NCI-H446 (cell line): ENCODE measurements at regions not wholly inside any gene's neighbourhood (a gene's known extent, or its start where the extent isn't known, plus 50 kb on each side); places are given as distances from the start of the nearest gene placed in this dataset.

Experiments used
- DNase-seq, 2 experiments: peaks; one replicate each; lab custom pipeline; 2025; lab: John Stamatoyannopoulos, UW

DNA sequence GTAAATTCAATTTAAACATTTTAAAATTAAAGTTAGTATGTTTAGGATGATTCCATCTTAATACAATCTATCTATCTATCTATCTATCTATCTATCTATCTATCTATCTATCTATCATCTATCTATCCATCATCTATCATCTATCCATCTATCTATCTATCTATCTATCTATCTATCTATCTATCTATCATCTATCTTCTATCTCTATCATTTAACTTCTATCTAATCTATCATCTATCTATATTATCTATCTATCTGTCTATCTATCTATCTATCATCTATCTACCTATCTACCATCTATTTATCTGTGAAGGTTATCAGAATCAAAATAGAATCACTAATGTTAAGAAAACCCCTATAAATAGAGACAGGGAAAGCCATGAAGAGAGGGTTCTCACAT is 78.3 kb downstream of the RAMP3 start:
- no peak for DNase-seq

DNA sequence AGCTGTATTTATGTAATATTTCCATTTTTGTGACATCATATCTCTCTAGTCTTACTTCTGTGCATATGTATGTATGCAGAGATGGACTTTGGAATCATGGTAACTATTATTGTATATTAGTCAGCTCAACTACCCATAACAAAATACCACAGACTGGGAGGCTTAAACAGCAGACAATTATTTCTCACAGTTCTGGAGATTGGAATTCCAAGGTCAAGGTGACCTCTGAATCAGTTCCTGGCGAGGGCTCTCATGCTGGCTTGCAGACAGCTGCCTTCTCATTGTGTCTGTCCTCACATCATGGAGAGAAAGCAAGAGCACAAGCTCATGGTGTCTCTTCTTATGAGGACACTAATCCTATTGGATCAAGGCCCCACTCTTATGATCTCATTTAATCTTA is 79.1 kb downstream of the RAMP3 start:
- DNase-seq: no peak

DNA sequence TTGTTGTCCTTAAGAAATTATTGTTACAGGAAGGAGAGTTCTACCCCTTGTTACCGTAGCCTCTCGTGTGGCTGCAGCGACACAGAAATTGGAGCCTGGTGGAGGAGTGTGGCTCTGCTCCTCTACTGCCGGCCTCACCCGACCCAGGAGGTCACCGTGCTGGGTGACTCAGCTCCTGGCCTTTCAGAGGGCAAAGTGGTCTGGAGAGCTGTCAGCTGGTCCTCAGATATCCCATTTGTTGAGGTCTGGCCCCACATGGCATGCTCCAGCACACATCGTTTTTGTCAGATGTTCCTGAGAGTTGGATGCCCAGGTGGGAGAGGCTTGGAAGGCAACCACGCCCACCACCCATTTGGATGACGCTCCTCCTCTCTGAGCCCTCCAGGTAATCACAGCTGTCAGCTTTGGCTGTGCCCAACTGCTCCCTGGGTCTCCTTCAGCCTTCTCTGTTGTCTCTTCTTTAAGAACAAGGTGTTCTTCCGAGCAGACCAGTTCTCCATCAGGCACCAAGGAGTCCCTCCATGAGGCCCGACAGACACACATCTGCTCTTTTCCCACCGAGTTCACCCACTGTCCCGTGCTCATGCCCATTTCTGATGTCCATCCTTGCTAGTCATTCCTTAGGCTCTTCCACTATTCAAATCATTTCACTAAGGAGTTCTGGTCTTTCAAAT is 80.3 kb downstream of the RAMP3 start:
- DNase-seq: no peak

DNA sequence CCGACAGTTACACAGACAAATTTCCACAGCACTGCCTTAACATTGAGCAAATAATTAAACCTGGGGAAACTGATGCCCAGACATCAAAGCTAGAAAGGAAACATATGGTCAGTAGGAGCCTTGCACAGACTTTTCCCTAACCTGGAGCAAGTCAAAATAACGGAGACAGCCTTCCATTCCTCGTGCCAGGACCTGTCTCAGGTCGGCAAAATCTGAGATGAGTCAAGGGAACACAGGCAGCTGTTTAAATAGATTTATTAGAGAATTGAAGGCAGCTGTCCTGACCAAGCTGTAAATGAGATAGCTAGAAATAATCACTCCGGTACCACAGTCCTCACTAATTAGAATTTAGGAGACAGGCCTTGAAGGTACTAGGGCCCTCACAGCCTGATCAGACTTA is 81.2 kb downstream of the RAMP3 start:
- no peak for DNase-seq

DNA sequence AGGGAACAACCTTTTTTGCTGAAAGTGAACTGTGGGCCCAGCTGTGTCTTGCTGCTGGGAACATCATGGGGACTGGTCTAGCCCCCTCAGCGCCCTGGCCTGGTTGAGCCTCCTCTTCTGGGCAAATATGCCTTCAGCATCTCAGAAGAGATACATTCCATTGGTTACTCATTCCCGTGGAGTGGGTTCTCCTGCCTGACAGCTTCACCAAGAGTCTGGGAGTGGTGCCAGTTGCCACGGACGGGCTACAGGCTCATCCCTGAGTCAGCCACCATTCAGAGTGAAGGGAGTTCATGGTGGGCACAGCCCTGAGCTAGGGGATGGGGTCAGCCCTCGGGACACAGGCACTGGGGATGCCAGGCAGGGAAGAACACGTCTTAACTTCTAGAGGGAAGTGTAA is 81.9 kb downstream of the RAMP3 start:
- no peak for DNase-seq

- DNase-seq: no peak
Observed at GRCh38 chr7:45240273-45240771, 82.7 kb downstream of the RAMP3 start.

DNA sequence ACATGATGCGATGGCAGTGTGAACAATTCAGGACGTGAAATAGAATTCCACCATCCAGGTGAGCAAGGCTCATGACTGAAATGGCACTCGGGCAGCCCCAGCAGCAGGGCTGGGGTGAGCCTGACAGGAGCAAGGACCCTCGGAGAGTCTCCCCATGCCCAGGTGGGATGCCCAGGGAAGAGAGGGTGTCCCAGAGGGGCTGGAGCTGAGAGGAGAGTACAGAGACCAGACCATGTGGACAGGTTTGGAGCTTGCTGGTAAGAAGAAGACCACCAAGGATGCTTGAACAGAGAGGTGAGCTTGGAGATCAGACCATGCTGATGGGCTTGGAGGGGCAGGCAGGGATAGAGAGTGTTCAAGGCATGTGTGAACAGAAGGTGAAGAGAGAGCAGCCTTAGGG is 83.3 kb downstream of the RAMP3 start:
- DNase-seq: no peak

GRCh38 chr7:45241339-45242109 is 83.9 kb downstream of the RAMP3 start:
- no peak for DNase-seq

DNA sequence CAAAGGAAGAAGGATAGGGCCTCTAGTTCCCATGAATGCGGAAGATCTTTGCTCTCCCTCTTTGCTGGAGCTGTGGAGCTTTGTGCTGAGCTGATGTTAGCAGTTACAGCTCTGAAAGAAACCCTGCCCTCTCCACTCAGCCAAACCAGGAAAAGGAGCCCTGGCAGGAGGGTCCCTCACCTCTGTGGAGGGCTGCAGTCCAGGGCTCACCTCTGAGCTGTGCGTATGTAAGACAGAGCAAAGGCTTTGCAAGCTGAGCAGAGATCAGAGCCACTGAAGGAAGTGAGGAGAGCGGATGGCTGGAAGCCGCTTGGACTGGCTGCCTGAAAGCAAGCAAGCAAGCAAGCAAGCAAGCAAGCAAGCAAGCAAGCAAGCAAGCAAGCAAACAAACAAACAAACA is 84.7 kb downstream of the RAMP3 start:
- DNase-seq: no peak

DNA sequence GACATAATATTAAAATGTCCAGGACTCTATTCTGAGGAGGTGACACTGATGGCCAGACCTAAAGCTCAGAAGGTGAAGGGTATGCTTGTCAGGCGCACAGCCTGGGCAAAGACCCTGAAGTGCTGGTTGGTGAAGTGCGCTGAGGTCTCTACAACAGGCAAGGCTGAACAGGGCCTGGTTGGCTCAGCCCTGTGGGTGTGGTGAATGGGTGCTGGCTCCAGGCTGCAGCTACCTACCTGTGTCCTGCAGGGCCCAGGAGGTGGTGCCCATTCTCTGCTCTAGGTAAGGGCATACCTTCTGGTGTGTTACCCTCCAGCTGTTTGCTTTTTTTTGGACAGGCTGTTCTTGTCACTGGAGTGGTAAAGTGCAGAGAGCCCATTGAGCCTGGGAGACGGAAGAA is 85.1 kb downstream of the RAMP3 start:
- no peak for DNase-seq

DNA sequence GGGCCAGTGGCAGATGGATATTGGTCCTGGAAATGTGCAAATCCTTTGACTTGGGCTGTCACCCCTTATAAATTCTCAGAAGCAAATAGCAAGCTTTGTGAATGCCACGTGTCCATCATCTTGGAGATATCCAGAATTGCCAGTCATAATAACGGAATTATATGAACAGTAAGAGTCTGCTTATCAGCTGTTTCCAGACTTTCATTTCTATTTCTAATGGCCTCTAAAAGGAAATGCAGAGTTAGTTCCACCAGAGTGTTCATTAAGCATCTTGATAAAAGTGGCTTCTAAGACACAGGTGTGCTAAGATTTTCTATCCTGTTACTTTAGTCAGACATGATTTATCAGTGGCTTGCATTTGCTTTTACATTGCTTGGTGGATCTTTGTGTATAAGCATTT is 87.4 kb downstream of the RAMP3 start:
- DNase-seq: no peak

GRCh38 chr7:45246339-45246738 is 88.7 kb downstream of the RAMP3 start:
- no peak for DNase-seq

GRCh38 chr7:45252248-45252647 is 94.7 kb downstream of the RAMP3 start:
- DNase-seq: no peak

DNA sequence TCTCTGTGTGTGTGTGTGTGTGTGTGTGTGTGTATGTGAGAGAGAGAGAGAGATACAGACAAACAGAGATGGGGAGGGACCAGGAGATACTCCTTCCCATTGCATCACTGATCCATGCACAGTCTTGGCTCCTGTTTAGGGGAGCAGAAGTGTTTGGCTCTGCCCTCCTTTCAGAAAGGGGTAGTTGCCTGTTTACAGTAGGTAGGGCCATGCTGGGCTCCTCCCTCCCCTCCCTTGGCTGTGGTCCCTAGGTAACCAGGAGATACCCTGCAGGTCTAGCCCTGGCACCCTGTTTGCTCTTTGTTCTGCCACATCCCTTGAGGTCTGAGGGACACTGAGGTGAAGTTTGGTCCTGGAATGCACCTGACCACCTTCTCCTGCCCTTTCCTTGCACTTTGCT is 95.3 kb downstream of the RAMP3 start:
- no peak for DNase-seq

DNA sequence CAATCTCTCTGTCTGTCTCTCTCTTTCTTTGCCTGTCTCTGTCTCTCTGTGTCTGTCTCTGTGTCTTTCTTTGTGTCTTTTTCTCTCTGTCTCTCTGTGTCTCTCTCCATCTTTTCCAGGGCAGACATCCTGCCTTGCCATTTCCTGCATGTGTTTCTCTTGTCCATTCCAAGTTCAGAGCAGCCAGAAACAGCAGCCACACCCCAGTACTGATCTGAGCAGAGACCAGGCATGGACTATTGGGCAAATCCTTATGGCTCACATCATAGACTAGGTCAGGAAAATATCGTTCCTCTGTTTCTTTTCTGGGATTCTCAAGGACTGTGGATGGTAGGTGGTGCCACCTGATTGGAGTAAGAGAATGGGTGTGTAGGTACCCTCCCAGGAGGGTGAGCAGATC is 95.8 kb downstream of the RAMP3 start:
- no peak for DNase-seq

- no peak for DNase-seq
Observed at GRCh38 chr7:45255187-45255586, 97.6 kb downstream of the RAMP3 start.

- no peak for DNase-seq
Observed at GRCh38 chr7:45256309-45256708, 98.7 kb downstream of the RAMP3 start.

DNA sequence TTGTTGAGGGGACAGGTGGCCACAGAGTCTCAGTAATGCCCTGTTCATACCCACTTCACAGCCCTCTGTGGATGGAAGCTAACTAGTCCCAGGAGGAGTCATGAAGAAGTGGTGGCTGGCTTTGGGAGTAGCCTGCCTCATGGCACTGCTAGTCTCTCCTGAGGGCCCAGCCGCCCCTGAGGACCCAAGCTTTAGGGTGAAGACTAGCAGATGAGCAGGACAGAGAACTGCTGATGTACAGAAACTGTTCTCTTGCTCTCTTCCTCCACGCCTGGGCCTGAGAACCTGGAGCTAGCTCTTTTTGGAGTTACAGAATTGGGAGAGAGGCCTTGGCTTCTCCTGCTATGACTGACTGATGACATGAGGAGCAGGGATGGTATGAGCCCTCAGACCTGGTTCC is 99.2 kb downstream of the RAMP3 start:
- DNase-seq: no peak

DNA sequence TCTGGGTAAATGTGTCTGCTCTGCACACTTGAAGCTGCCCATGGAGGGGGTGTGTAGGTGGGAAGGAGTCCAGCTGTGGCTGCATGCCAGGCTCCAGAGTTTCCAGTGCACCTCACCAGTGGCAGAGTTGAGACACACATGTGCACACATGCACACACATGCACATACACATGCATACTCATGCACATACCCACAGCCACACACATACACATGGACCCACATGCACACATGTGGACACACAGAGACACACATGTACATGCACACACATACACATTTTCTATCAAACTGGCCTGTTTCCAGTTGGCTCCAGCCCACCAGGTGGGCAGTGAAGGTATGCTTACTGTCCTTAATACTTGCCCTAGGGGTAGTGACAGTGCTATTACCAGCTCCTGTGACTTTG is 99.7 kb downstream of the RAMP3 start:
- no peak for DNase-seq

GRCh38 chr7:45258533-45259226 is 101.1 kb downstream of the RAMP3 start:
- no peak for DNase-seq

GRCh38 chr7:45259227-45259596 is 101.6 kb downstream of the RAMP3 start:
- DNase-seq: no peak

DNA sequence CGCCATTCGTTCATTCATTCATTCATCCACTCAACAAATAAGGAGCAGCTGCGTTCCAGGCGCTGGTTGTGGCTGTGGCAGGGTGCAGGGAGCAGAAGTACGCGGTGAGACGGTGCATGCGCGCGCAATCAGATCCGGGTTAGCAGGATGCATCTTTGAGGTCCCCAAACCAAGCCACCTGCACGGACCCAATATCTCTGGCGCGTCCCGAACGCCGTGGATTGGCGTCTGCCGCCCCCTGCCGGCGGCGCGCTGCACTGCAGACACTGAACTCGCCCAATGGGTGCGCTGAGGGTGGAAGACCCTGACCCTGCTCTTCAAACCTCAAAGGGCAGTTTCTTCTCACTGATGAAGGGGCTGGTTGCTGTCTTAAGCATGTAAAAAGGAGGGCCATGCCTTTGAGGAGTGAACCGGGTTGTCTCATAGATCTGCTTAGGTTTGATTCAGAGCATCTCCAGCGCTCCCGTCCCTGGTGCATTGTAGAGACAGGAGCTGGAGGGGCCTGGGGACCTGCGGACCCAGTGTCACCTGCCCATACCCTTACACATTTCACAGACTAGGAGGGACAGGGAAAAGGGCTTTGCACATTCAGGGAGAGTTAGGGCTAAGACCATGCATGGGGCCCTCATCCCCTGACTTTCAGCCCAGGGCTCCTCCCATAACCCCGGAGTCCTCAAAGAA is 102.5 kb downstream of the RAMP3 start:
- peak in 1 of 2 experiments; percentile 62 for DNase-seq

DNA sequence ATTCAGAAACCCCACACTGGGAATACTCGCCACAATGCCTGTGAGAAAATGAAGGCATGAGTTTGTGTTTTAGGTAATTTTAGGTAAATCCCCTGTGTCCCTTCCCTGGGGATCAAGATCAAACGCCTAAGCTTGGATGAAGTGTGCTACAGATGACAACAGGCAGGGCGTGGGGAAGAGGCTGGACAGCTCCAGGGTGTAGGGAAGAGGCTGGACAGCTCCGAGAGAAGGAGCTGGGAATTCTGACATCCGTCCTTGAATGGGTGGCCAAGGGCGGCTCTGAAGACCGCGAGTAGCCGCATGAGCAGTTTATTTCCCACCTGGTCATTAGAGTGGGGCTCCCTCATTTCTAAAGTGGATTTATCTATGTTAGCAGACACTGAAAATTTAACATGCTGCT is 109.7 kb downstream of the RAMP3 start:
- DNase-seq: no peak
